NT2/D1 (cell line): ENCODE measurements at regions not wholly inside any gene's neighbourhood (a gene's known extent, or its start where the extent isn't known, plus 50 kb on each side); places are given as distances from the start of the nearest gene placed in this dataset.
"Not testable (repeated sequence)": the region's sequence is repeated elsewhere in the genome, so short reads cannot be mapped to it uniquely, and the experiment has no call there.

Experiments used
- YY1 ChIP-seq: IDR thresholded peaks from 2 replicates; pipeline ENCODE4 v1.6.1; 2011; ENCODE audit not compliant: insufficient read length, insufficient read depth
- ZNF274 ChIP-seq: IDR thresholded peaks from 2 replicates; pipeline ENCODE4 v1.6.1; 2011; ENCODE audit warnings: mild to moderate bottlenecking, low read depth, low read length

GRCh38 chr7:65616111-65616510 lies 242.5 kb downstream of the ZNF92 start:
- TF ChIP-seq ZNF274, YY1: not testable (repeated sequence)
